OCI-LY1 (cell line): ENCODE measurements at regions not wholly inside any gene's neighbourhood (a gene's known extent, or its start where the extent isn't known, plus 50 kb on each side); places are given as distances from the start of the nearest gene placed in this dataset.

Source experiments
- H2AFZ ChIP-seq: fragments of 200-600 bp; sonication (generic), shearing (Covaris generic); 2 replicates; pipeline ENCODE4 v1.6.0; 2014; ENCODE audit warnings: antibody characterized with exemption, mild to moderate bottlenecking, low read length
- H3F3A ChIP-seq: fragments of 200-600 bp; sonication (generic), shearing (Covaris generic); 2 replicates; pipeline ENCODE4 v1.6.0; 2014; ENCODE audit warnings: mild to moderate bottlenecking, antibody characterized with exemption, low read length, moderate library complexity; ENCODE audit not compliant: insufficient read depth
- H3K27ac ChIP-seq: fragments of 200-600 bp; sonication (generic); 2 replicates; pipeline ENCODE4 v1.5.1; 2014; ENCODE audit warnings: low read length, mixed run types, mild to moderate bottlenecking, low read depth; ENCODE audit not compliant: poor library complexity, severe bottlenecking
- H3K27me3 ChIP-seq: fragments of 200-600 bp; sonication (generic); 2 replicates; pipeline ENCODE4 v1.6.0; 2014; ENCODE audit warnings: antibody characterized with exemption, mild to moderate bottlenecking, low read length, moderate library complexity; ENCODE audit not compliant: insufficient read depth
- H3K36me3 ChIP-seq: fragments of 200-600 bp; sonication (generic); 2 replicates; pipeline ENCODE4 v1.6.1; 2014; ENCODE audit warnings: mild to moderate bottlenecking, antibody characterized with exemption, low read length, moderate library complexity, mixed read lengths; ENCODE audit not compliant: insufficient read depth
- H3K4me1 ChIP-seq: fragments of 200-600 bp; sonication (generic); 2 replicates; pipeline ENCODE4 v1.5.1; 2014; ENCODE audit warnings: mild to moderate bottlenecking, low read length, moderate library complexity; ENCODE audit not compliant: insufficient read depth, severe bottlenecking
- H3K4me2 ChIP-seq: fragments of 200-600 bp; sonication (generic), shearing (Covaris generic); 2 replicates; pipeline ENCODE4 v1.6.1; 2014; ENCODE audit warnings: low read length
- H3K4me3 ChIP-seq: fragments of 200-600 bp; sonication (generic); 2 replicates; pipeline ENCODE4 v1.5.1; 2014; ENCODE audit warnings: low read length, low read depth, mild to moderate bottlenecking, mixed read lengths; ENCODE audit not compliant: poor library complexity, severe bottlenecking
- H3K79me2 ChIP-seq: fragments of 200-600 bp; shearing (Covaris generic); 2 replicates; pipeline ENCODE4 v1.6.1; 2016; ENCODE audit warnings: mixed run types, low read length, mixed read lengths; ENCODE audit not compliant: insufficient read depth
- H3K9ac ChIP-seq: fragments of 200-600 bp; sonication (generic), shearing (Covaris generic); 2 replicates; pipeline ENCODE4 v1.6.1; 2014; ENCODE audit warnings: mild to moderate bottlenecking, low read length, mixed read lengths
- H3K9me2 ChIP-seq: fragments of 200-600 bp; sonication (generic), shearing (Covaris generic); 2 replicates; pipeline ENCODE4 v1.6.1; 2014; ENCODE audit warnings: low read depth, mild to moderate bottlenecking, low read length, mixed read lengths
- H3K9me3 ChIP-seq: fragments of 200-600 bp; shearing (Covaris generic); 2 replicates; pipeline ENCODE4 v1.6.1; 2014; ENCODE audit warnings: low read length, mixed read lengths
- H4K20me1 ChIP-seq: fragments of 200-600 bp; sonication (generic), shearing (Covaris generic); 2 replicates; pipeline ENCODE4 v1.6.0; 2016; ENCODE audit warnings: mild to moderate bottlenecking, low read length; ENCODE audit not compliant: insufficient read depth
- CTCF ChIP-seq: fragments of 200-600 bp; sonication (generic), shearing (Covaris generic); IDR thresholded peaks from 2 replicates; pipeline ENCODE4 v1.5.1; 2017; ENCODE audit warnings: mild to moderate bottlenecking, antibody characterized with exemption, low read length, moderate library complexity, mixed read lengths
- EZH2 ChIP-seq: fragments of 200-600 bp; sonication (generic), shearing (Covaris generic); IDR thresholded peaks from 2 replicates; pipeline ENCODE4 v1.8.0; 2017; ENCODE audit warnings: borderline replicate concordance, mixed run types, mild to moderate bottlenecking, antibody characterized with exemption, low read length, moderate library complexity, mixed read lengths

GRCh38 chr3:147301781-147302180 lies 104.6 kb downstream of the ZIC4 start:
- Histone ChIP-seq H3K4me3 (no peak overlapping the region), H3K9ac (no peak overlapping the region), H3K36me3 (no peaks in the 10 kb centered on the region), H3K4me1 (no peaks in the 10 kb centered on the region), H3K27ac (no peak overlapping the region), H3K4me2 (no peak overlapping the region), H3K9me3 (no peaks in the 10 kb centered on the region), H3K79me2 (no peaks in the 10 kb centered on the region), H4K20me1 (no peaks in the 10 kb centered on the region), H3K27me3 (no peaks in the 10 kb centered on the region), H3F3A (no peaks in the 10 kb centered on the region), H2AFZ (no peak overlapping the region), H3K9me2 (peaks cover 3% of the 10 kb centered on the region; the same call in 1 of the 2 replicates)
- TF ChIP-seq EZH2, result no peak
- no peak for TF ChIP-seq CTCF

DNA sequence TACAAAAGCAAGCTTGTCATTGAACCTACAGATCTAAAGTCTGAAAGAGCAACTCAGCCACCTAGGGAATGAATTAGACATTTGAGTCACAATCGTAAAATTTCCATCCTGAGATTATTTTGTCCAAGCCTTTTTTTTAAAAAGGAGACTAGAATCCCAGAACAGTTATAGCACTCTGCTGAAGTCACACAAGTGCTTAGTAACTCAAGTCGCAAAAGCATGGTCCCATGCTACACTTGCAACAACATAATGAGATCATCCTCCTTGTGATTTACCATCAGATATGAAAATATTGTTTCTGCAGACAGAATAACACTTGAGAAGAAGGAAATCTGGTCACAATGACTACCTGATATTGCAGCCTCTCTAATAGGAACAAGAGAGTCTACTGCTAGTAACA lies 106.7 kb downstream of the ZIC4 start:
- H3K4me3 ChIP-seq, result no peak overlapping the region
- no peak overlapping the region for H3K27ac ChIP-seq
- H2AFZ ChIP-seq, result no peak overlapping the region

DNA sequence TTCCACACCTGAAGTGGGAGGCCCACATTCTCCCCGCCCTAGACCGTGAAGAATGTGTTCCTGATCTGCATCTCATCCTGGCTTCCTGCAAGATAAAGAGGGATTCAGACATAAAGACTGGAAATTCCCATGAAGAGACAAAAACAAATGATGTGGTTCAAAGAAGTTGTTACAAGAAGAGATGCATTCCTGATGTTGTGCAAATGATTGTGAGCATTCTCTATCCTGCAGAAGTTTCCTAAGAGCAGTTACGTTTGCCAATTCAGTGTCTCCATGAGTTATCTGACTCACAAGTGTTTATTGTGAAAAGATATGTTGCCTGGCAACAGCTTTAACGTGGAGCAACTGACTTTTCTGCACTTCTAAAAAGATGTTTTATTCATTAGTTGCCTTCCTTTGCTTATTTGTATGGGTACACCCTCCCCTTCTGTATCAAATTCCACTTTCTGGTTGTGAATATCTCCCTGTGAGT lies 107.8 kb downstream of the ZIC4 start:
- Histone ChIP-seq H2AFZ (no peak overlapping the region), H3K9ac (no peak overlapping the region)
- TF ChIP-seq CTCF, result no peak

More for the DNA sequence above, 106.7 kb downstream of the ZIC4 start:
- no peaks in the 10 kb centered on the region for H3K9me3 ChIP-seq
- H3K4me1 ChIP-seq, result no peaks in the 10 kb centered on the region
- no peaks in the 10 kb centered on the region for H4K20me1 ChIP-seq
- H3K36me3 ChIP-seq, result no peaks in the 10 kb centered on the region
- no peaks in the 10 kb centered on the region for H3K27me3 ChIP-seq
- no peak overlapping the region for H3K4me2 ChIP-seq
- H3F3A ChIP-seq, result no peaks in the 10 kb centered on the region; the same call in 1 of the 2 replicates
- no peak overlapping the region for H3K9ac ChIP-seq
- H3K79me2 ChIP-seq, result no peaks in the 10 kb centered on the region
- no peak for TF ChIP-seq CTCF
- no peak for TF ChIP-seq EZH2
- peaks cover 3% of the 10 kb centered on the region; the same call in 1 of the 2 replicates for H3K9me2 ChIP-seq

More for the DNA sequence above, 107.8 kb downstream of the ZIC4 start:
- Histone ChIP-seq H3K9me3 (no peaks in the 10 kb centered on the region), H3K4me3 (no peak overlapping the region), H3K4me1 (no peaks in the 10 kb centered on the region), H3K4me2 (no peak overlapping the region), H3K27ac (no peak overlapping the region), H4K20me1 (no peaks in the 10 kb centered on the region), H3K27me3 (no peaks in the 10 kb centered on the region), H3K36me3 (no peaks in the 10 kb centered on the region), H3K9me2 (peaks cover 3% of the 10 kb centered on the region; the same call in 1 of the 2 replicates), H3F3A (no peaks in the 10 kb centered on the region; the same call in 1 of the 2 replicates), H3K79me2 (no peaks in the 10 kb centered on the region)
